CD14-positive monocyte (primary cell): ENCODE measurements at regions not wholly inside any gene's neighbourhood (a gene's known extent, or its start where the extent isn't known, plus 50 kb on each side); places are given as distances from the start of the nearest gene placed in this dataset.

Experiments
- DNase-seq, 3 donors: peaks; one replicate each; pipeline ENCODE4 v3.0.0-alpha.2; 2011 to 2022
- H2AFZ ChIP-seq: 2 replicates; pipeline ENCODE4 v1.6.0; 2012; ENCODE audit warnings: mild to moderate bottlenecking, low read depth, low read length, inconsistent platforms; ENCODE audit not compliant: insufficient read depth, poor library complexity, severe bottlenecking
- H3K27ac ChIP-seq, 2 donors: 1 replicate in 1 of 2; 2 replicates in 1 of 2; pipeline ENCODE4 v1.5.1; 2012 to 2013; ENCODE audit warnings: low read length in 2 of 2, control low read depth in 1 of 2, inconsistent platforms in 1 of 2, low read depth in 1 of 2, mild to moderate bottlenecking in 1 of 2
- H3K27me3 ChIP-seq, 2 donors: one replicate each; pipeline versions ENCODE4 v1.6.0 to v1.6.1; 2011 to 2013; ENCODE audit warnings: low read length in 2 of 2; ENCODE audit not compliant: control insufficient read depth in 2 of 2, insufficient read depth in 2 of 2
- H3K36me3 ChIP-seq, 2 donors: replicated peaks in 1 of 2; 1 replicate in 1 of 2; 2 replicates in 1 of 2; pipeline versions ENCODE4 v1.5.1 to v1.6.1; 2012 to 2013; ENCODE audit warnings: low read length in 2 of 2, control low read depth in 1 of 2, inconsistent platforms in 1 of 2, mild to moderate bottlenecking in 1 of 2; ENCODE audit not compliant: insufficient read depth in 2 of 2, control insufficient read depth in 1 of 2
- H3K4me1 ChIP-seq, 2 donors: 1 replicate in 1 of 2; 2 replicates in 1 of 2; pipeline versions ENCODE4 v1.5.1 to v1.6.1; 2012 to 2013; ENCODE audit warnings: low read length in 2 of 2, control low read depth in 1 of 2, inconsistent platforms in 1 of 2, mild to moderate bottlenecking in 1 of 2, moderate library complexity in 1 of 2; ENCODE audit not compliant: insufficient read depth in 2 of 2, control insufficient read depth in 1 of 2
- H3K4me2 ChIP-seq: replicated peaks from 2 replicates; pipeline ENCODE3; 2012; ENCODE audit warnings: low read length, moderate library complexity, mild to moderate bottlenecking; ENCODE audit not compliant: poor library complexity, severe bottlenecking; ENCODE audit errors: extremely low read depth
- H3K4me3 ChIP-seq, 3 experiments: fragments of 200-600 bp in 1 of 3; sonication (generic) in 1 of 3; replicated peaks in 1 of 3; 1 replicate in 2 of 3; 2 replicates in 1 of 3; pipeline ENCODE4 v1.5.1; 2011 to 2013; ENCODE audit warnings: low read length in 3 of 3, mild to moderate bottlenecking in 3 of 3, control low read depth in 2 of 3, low read depth in 2 of 3, inconsistent platforms in 1 of 3, moderate library complexity in 1 of 3
- H3K79me2 ChIP-seq: 2 replicates; pipeline ENCODE4 v1.6.0; 2012; ENCODE audit warnings: mild to moderate bottlenecking, control low read depth, inconsistent platforms, low read length, moderate library complexity; ENCODE audit not compliant: insufficient read depth
- H3K9ac ChIP-seq: 2 replicates; pipeline ENCODE4 v1.6.0; 2017; ENCODE audit warnings: low read length, mild to moderate bottlenecking; ENCODE audit not compliant: insufficient read depth, poor library complexity, severe bottlenecking
- H3K9me3 ChIP-seq, 2 donors: replicated peaks in 1 of 2; 1 replicate in 1 of 2; 2 replicates in 1 of 2; pipeline versions ENCODE4 v1.5.1 to v1.6.1; 2012 to 2013; ENCODE audit warnings: low read length in 2 of 2, control low read depth in 1 of 2; ENCODE audit not compliant: control insufficient read depth in 1 of 2, insufficient read depth in 1 of 2
- H4K20me1 ChIP-seq: 2 replicates; pipeline ENCODE4 v1.6.0; 2012; ENCODE audit warnings: mild to moderate bottlenecking, low read length, control low read depth, moderate library complexity; ENCODE audit not compliant: insufficient read depth
- H3K27ac Mint-ChIP-seq, 7 donors: one replicate each; pipeline ENCODE4 v1.8.0; 2020; ENCODE audit warnings: mild to moderate bottlenecking in 7 of 7, mixed read lengths in 7 of 7, moderate library complexity in 6 of 7, inconsistent platforms in 2 of 7
- H3K27me3 Mint-ChIP-seq, 3 donors: one replicate each; pipeline ENCODE4 v1.8.0; 2021 to 2022; ENCODE audit warnings: low read depth in 3 of 3, mild to moderate bottlenecking in 3 of 3, mixed read lengths in 3 of 3, moderate library complexity in 3 of 3, inconsistent platforms in 1 of 3
- H3K36me3 Mint-ChIP-seq, 2 donors: one replicate each; pipeline ENCODE4 v1.8.0; 2020; ENCODE audit warnings: mixed read lengths in 2 of 2, inconsistent platforms in 1 of 2, mild to moderate bottlenecking in 1 of 2
- H3K4me1 Mint-ChIP-seq: one replicate; pipeline ENCODE4 v1.8.0; 2020; ENCODE audit warnings: mild to moderate bottlenecking, mixed read lengths
- H3K4me3 Mint-ChIP-seq, 2 donors: one replicate each; pipeline ENCODE4 v1.8.0; 2020; ENCODE audit warnings: mild to moderate bottlenecking in 2 of 2, mixed read lengths in 2 of 2, moderate library complexity in 1 of 2
- H3K9me3 Mint-ChIP-seq, 7 donors: one replicate each; pipeline ENCODE4 v1.8.0; 2020 to 2022; ENCODE audit warnings: mixed read lengths in 7 of 7, mild to moderate bottlenecking in 6 of 7, moderate library complexity in 6 of 7, inconsistent platforms in 2 of 7
- WGBS: methylation state at CpG from one replicate; pipeline ENCODE4 v1.1.5; 2013; ENCODE audit warnings: missing lambda C conversion rate; ENCODE audit not compliant: insufficient coverage; 5-methylcytosine and 5-hydroxymethylcytosine counted together
- intact Hi-C, 2 donors: fragments of 100-400 bp; cut with micrococcal nuclease; formaldehyde crosslinking; loops; one replicate each; pipeline versions ENCODE4 v1.15.0 to v1.15.1; 2023
- TF ChIP-seq, protein P1 (sequence below): fragments of 200-600 bp; IDR thresholded peaks from one replicate; pipeline ENCODE4 v1.8.0; 2022; ENCODE audit warnings: antibody characterized with exemption, mild to moderate bottlenecking

DNA sequence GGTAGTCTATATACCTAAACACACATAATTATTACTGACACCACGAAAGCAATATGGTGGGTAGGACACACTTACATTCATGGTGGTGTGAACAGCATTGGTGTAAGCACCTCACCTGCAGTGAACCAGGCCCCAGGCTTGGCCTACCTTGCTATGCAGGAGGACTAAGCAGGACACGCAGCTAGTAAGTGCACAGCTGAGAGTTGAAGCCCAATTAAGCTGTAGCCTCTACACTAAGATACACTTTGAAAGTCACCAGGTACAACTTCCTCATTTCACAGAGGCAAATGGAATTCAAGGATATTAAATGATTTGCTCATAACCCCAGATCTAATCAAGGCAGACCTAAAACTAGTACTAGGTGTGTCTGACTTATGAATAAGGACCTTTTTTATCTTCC lies 145.8 kb upstream of the PAPPA start:
- no peaks in the 10 kb centered on the region for H3K36me3 Mint-ChIP-seq
- H3K4me3 Mint-ChIP-seq = no peak overlapping the region
- intact Hi-C loops = no loop called here
- H3K9me3 Mint-ChIP-seq = peaks cover 0 to 7% (median 2%) of the 10 kb centered on the region in 7 donors
- peaks cover 0 to 2% (median 0%) of the 10 kb centered on the region in 3 donors for H3K27me3 Mint-ChIP-seq
- Histone ChIP-seq H3K79me2 (no peaks in the 10 kb centered on the region), H3K9ac (no peak overlapping the region), H3K4me3 (no peak overlapping the region), H3K27ac (no peak overlapping the region), H2AFZ (no peak overlapping the region), H3K4me2 (no peak overlapping the region), H3K36me3 (no peaks in the 10 kb centered on the region), H3K27me3 (no peaks in the 10 kb centered on the region), H4K20me1 (no peaks in the 10 kb centered on the region), H3K4me1 (no peaks in the 10 kb centered on the region), H3K9me3 (no peaks in the 10 kb centered on the region)
- 83% methylated on average over 1 of the region's 2 CpGs for WGBS
- TF ChIP-seq, protein P1, sequence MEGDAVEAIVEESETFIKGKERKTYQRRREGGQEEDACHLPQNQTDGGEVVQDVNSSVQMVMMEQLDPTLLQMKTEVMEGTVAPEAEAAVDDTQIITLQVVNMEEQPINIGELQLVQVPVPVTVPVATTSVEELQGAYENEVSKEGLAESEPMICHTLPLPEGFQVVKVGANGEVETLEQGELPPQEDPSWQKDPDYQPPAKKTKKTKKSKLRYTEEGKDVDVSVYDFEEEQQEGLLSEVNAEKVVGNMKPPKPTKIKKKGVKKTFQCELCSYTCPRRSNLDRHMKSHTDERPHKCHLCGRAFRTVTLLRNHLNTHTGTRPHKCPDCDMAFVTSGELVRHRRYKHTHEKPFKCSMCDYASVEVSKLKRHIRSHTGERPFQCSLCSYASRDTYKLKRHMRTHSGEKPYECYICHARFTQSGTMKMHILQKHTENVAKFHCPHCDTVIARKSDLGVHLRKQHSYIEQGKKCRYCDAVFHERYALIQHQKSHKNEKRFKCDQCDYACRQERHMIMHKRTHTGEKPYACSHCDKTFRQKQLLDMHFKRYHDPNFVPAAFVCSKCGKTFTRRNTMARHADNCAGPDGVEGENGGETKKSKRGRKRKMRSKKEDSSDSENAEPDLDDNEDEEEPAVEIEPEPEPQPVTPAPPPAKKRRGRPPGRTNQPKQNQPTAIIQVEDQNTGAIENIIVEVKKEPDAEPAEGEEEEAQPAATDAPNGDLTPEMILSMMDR = no peak
- DNase-seq = no peak
- H3K4me1 Mint-ChIP-seq = no peaks in the 10 kb centered on the region
- H3K27ac Mint-ChIP-seq = no peak overlapping the region

DNA sequence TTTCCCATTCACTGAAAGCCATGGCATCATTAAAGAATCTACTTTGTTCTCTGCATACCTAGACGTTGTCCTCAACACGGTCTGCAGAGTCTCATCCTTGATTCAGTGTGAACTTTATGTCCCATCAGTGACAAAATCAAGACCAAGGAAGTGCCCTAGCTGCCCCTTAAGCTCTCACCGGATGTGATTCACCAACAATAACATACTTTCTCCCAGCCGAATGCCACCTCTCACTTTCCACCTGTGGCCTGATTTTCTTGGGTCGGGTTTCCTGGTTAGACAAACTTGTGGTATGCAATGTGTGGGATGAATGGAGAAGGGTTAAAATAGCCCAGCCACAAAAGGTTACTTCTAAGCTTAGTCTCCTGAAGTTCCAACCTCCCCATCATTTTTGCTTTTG lies 145.3 kb upstream of the PAPPA start:
- DNase-seq = no peak
- no peak overlapping the region for H3K27ac Mint-ChIP-seq
- Histone ChIP-seq H3K27ac (no peak overlapping the region), H3K27me3 (no peaks in the 10 kb centered on the region), H4K20me1 (no peaks in the 10 kb centered on the region), H3K4me2 (no peak overlapping the region), H3K4me1 (no peaks in the 10 kb centered on the region), H3K4me3 (no peak overlapping the region), H2AFZ (no peak overlapping the region), H3K9me3 (no peaks in the 10 kb centered on the region), H3K79me2 (no peaks in the 10 kb centered on the region), H3K36me3 (no peaks in the 10 kb centered on the region), H3K9ac (no peak overlapping the region)
- WGBS = 63% methylated on average over 2 of the region's 5 CpGs
- H3K9me3 Mint-ChIP-seq = peaks cover 0 to 7% (median 2%) of the 10 kb centered on the region in 7 donors
- intact Hi-C loops = no loop called here
- H3K4me1 Mint-ChIP-seq = no peaks in the 10 kb centered on the region
- no peak overlapping the region for H3K4me3 Mint-ChIP-seq
- H3K36me3 Mint-ChIP-seq = no peaks in the 10 kb centered on the region
- peaks cover 0 to 2% (median 0%) of the 10 kb centered on the region in 3 donors for H3K27me3 Mint-ChIP-seq
- TF ChIP-seq, protein P1 = no peak
